Stomach (tissue), 8 donors: ENCODE measurements at regions not wholly inside any gene's neighbourhood (a gene's known extent, or its start where the extent isn't known, plus 50 kb on each side); places are given as distances from the start of the nearest gene placed in this dataset.

Experiments
- DNase-seq, 2 donors: peaks; one replicate each; pipeline versions ENCODE4 v3.0.0 to v3.0.0-alpha.2; 2013 to 2019
- H3K27ac ChIP-seq, 5 donors: fragments of 200-600 bp in 4 of 5; sonication (generic) in 4 of 5; one replicate each; pipeline ENCODE4 v1.5.1; 2013 to 2019; ENCODE audit warnings: mild to moderate bottlenecking in 1 of 5, moderate library complexity in 1 of 5
- H3K27me3 ChIP-seq, 3 donors: fragments of 200-600 bp; sonication (generic); one replicate each; pipeline ENCODE4 v1.5.1; 2017 to 2019; ENCODE audit warnings: mixed run types in 1 of 3
- H3K36me3 ChIP-seq, 4 donors: fragments of 200-600 bp; sonication (generic); 1 replicate in 3 of 4; 2 replicates in 1 of 4; pipeline ENCODE4 v1.5.1; 2016 to 2019
- H3K4me1 ChIP-seq, 4 donors: fragments of 200-600 bp; sonication (generic); one replicate each; pipeline ENCODE4 v1.5.1; 2016 to 2019
- H3K4me3 ChIP-seq, 4 donors: fragments of 200-600 bp; sonication (generic) in 3 of 4; one replicate each; pipeline ENCODE4 v1.5.1; 2016 to 2019; ENCODE audit warnings: mild to moderate bottlenecking in 1 of 4
- H3K9me3 ChIP-seq, 4 donors: fragments of 200-600 bp; sonication (generic); one replicate each; pipeline ENCODE4 v1.5.1; 2016 to 2019
- CTCF ChIP-seq, 7 experiments: fragments of 450-650 bp in 4 of 7; fragments of 200-600 bp in 3 of 7; sonication (generic) in 3 of 7; IDR thresholded peaks; one replicate each; pipeline ENCODE4 v1.5.1; 2016 to 2019; ENCODE audit warnings: antibody characterized with exemption in 7 of 7, control low read depth in 2 of 7, mild to moderate bottlenecking in 1 of 7
- EP300 ChIP-seq: sonication (generic); formaldehyde crosslinking; IDR thresholded peaks from one replicate; pipeline ENCODE4 v1.6.1; 2017; ENCODE audit warnings: antibody characterized with exemption
- POLR2A ChIP-seq, 4 donors: fragments of 450-650 bp; IDR thresholded peaks; one replicate each; pipeline ENCODE4 v1.6.1; 2016; ENCODE audit warnings: antibody characterized with exemption in 4 of 4, control low read depth in 2 of 4, mild to moderate bottlenecking in 1 of 4, moderate library complexity in 1 of 4
- POLR2AphosphoS5 ChIP-seq, 3 donors: sonication (generic); formaldehyde crosslinking; IDR thresholded peaks; one replicate each; pipeline ENCODE4 v1.6.1; 2016; ENCODE audit warnings: antibody characterized with exemption in 3 of 3
- WGBS, 5 donors: extraction: QIAGEN DNeasy Blood & Tissue Kit in 3 of 5; methylation state at CpG; one replicate each; pipeline versions ENCODE4 v1.1.5 to v1.1.7; 2013 to 2018; 5-methylcytosine and 5-hydroxymethylcytosine counted together
- intact Hi-C: fragments of 100-400 bp; cut with DNase I; formaldehyde crosslinking; loops from one replicate; pipeline ENCODE4 v1.15.1; 2023; ENCODE audit warnings: low total_unique reads
- donor health status: healthy with polysubstance abuse.
- donor health status: Bipolar disorder and iron deficiency.
- donor health status: healthy.

DNA sequence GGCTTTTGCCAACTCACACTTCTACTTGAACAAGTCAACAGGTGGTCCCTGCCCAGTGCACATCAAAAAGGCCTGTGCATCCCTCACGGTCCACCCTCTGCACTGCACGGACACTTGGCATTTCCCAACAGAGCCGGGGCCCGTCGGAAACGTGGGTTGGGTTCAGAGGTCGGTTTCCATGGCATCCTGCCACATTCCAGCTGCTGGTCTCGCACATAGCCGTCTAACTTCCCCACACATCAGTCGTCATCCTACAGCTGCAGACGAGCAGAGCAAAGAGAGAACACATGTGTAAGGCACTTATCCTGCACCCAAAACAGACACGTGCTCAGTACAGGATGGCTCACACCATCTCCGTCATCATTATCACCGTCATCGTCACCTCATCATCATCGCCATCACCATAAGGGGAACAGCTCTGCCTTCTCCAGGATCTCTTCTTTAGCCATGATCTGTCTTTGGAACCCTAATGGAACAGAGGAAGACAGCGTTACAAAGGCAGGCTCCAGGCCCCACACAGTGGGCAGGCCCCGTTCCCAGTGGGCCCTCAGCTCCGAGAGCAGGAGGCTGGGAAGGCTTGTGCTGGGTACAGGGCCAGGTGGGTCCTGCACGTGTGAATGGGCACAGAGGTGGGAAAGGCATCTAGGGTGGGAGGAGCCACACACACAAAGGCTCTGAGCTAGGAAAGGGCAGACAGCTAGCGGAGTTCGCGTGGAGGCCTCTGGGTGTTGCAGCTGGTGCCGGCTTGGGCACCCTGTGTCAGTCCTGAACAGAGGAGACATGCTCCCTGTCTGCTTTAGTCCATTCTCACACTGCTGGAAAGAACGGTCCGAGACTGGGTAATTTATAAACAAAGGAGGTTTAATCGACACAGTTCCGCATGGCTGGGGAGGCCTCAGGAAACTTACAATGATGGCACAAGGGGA lies 170.8 kb upstream of the SOX1 start:
- no peak overlapping the region for H3K4me3 ChIP-seq
- peaks cover 0 to 8% (median 3%) of the 10 kb centered on the region in 4 donors for H3K4me1 ChIP-seq
- no peaks in the 10 kb centered on the region for H3K9me3 ChIP-seq
- peaks cover 14 to 98% (median 30%) of the 10 kb centered on the region in 3 donors for H3K27me3 ChIP-seq
- no peak overlapping the region for H3K27ac ChIP-seq
- WGBS, 5 donors, result 63 to 75% (median 73%) methylated on average over 24 to 28 of the region's 28 CpGs
- no peaks in the 10 kb centered on the region for H3K36me3 ChIP-seq
- no peak for DNase-seq
- TF ChIP-seq POLR2A (IDR thresholded peaks at IDR 0.05) (no peak), POLR2AphosphoS5 (IDR thresholded peaks at IDR 0.05) (no peak), EP300 (no peak)
- intact Hi-C loops, result no loop called here

GRCh38 chr13:111897178-111897845 lies 169.6 kb upstream of the SOX1 start:
- 54 to 68% (median 65%) methylated on average over 18 to 19 of the region's 19 CpGs for WGBS, 5 donors
- TF ChIP-seq CTCF (IDR thresholded peaks at IDR 0.05), result no peak
- no peaks in the 10 kb centered on the region for H3K36me3 ChIP-seq
- H3K27ac ChIP-seq, result no peak overlapping the region
- intact Hi-C loops, result no loop called here
- DNase-seq, result no peak
- H3K4me3 ChIP-seq, result no peak overlapping the region
- no peaks in the 10 kb centered on the region for H3K9me3 ChIP-seq
- H3K27me3 ChIP-seq, result peaks cover 14 to 96% (median 25%) of the 10 kb centered on the region in 3 donors
- peaks cover 0 to 8% (median 3%) of the 10 kb centered on the region in 4 donors for H3K4me1 ChIP-seq

DNA sequence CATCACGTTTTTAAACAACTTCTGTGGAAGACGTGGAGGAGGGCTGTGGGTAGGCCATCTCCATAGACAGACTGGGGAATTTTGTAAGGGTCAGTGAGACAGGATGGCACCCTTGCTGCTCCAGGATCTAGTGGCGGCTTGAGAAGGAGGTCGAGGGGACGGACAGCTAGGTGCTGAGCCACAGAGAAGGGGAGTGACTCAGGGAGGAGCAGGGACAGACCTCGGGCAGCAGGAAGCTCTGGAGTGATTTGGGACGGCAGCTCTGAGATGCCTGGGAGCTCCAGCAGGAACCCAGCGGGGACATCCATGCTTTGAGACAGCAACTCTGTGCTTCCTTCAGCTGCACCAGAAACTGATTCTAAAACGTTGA lies 169.1 kb upstream of the SOX1 start:
- Histone ChIP-seq H3K9me3 (no peaks in the 10 kb centered on the region), H3K27me3 (peaks cover 14 to 91% (median 20%) of the 10 kb centered on the region in 3 donors), H3K36me3 (no peaks in the 10 kb centered on the region), H3K27ac (no peak overlapping the region), H3K4me1 (peaks cover 0 to 7% (median 3%) of the 10 kb centered on the region in 4 donors), H3K4me3 (no peak overlapping the region)
- no peak for DNase-seq
- 65 to 78% (median 73%) methylated on average over 9 of the region's 9 CpGs for WGBS, 5 donors
- no peak for TF ChIP-seq POLR2AphosphoS5 (IDR thresholded peaks at IDR 0.05)
- no peak for TF ChIP-seq EP300
- TF ChIP-seq POLR2A (IDR thresholded peaks at IDR 0.05), result no peak
- no peak for TF ChIP-seq CTCF (IDR thresholded peaks at IDR 0.05)
- intact Hi-C loops, result no loop called here

DNA sequence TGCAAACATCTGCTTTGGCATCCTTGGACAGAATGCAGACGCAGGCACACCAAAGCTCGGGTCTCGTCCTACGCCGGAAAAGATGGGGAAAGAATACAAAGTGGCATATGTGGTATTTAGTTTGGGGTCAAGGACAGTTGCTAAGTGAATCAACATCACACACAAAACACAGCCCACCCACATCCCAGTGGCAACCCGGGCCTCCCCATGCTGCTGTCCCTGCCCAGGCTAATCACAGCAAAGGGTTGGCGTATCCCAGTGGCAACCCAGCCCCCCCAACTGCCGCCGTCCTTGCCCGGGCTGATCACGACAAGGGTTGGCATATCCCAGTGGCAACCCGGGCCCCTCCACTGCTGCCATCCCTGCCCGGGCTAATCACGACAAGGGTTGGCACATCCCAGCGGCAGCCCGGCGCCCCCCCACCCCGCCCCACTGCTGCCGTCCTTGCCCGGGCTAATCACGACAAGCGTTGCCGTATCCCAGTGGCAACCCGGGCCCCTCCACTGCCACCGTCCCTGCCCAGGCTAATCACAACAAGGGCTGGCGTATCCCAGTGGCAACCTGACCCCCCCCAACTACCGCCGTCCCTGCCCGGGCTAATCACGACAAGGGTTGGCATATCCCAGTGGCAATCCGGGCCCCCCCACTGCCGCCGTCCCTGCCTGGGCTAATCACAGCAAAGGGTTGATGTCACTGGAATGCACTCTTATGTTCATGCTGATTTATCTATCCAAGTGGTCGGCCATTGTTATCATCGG lies 167.8 kb upstream of the SOX1 start:
- WGBS, 5 donors, result 84 to 92% (median 86%) methylated on average over 28 to 35 of the region's 35 CpGs
- H3K9me3 ChIP-seq, result no peaks in the 10 kb centered on the region
- TF ChIP-seq CTCF (IDR thresholded peaks at IDR 0.05), result no peak
- TF ChIP-seq EP300, result no peak
- no peak for TF ChIP-seq POLR2A (IDR thresholded peaks at IDR 0.05)
- no peak for TF ChIP-seq POLR2AphosphoS5 (IDR thresholded peaks at IDR 0.05)
- no peaks in the 10 kb centered on the region for H3K4me1 ChIP-seq
- no peaks in the 10 kb centered on the region for H3K36me3 ChIP-seq
- no peak for DNase-seq
- H3K4me3 ChIP-seq, result no peak overlapping the region
- peaks cover 2 to 78% (median 7%) of the 10 kb centered on the region in 3 donors for H3K27me3 ChIP-seq
- no peak overlapping the region for H3K27ac ChIP-seq
- intact Hi-C loops, result no loop called here
